MM.1S (cell line): ENCODE measurements at regions not wholly inside any gene's neighbourhood (a gene's known extent, or its start where the extent isn't known, plus 50 kb on each side); places are given as distances from the start of the nearest gene placed in this dataset.

Experiments used
- DNase-seq: peaks from one replicate; pipeline ENCODE4 v3.0.0-alpha.2; 2015
- H2AFZ ChIP-seq: fragments of 300-600 bp; sonication (generic); 2 replicates; pipeline ENCODE4 v1.6.0; 2016; ENCODE audit warnings: antibody characterized with exemption, low read length
- H3F3A ChIP-seq: fragments of 300-600 bp; sonication (generic); 2 replicates; pipeline ENCODE4 v1.6.1; 2016; ENCODE audit warnings: mild to moderate bottlenecking, antibody characterized with exemption, low read length, moderate library complexity, mixed read lengths; ENCODE audit not compliant: insufficient read depth
- H3K27ac ChIP-seq: fragments of 300-600 bp; sonication (generic); 2 replicates; pipeline ENCODE4 v1.5.1; 2016; ENCODE audit warnings: mild to moderate bottlenecking, low read length
- H3K27me3 ChIP-seq: fragments of 300-600 bp; sonication (generic); replicated peaks from 2 replicates; pipeline ENCODE4 v1.6.0; 2016; ENCODE audit warnings: low read length; ENCODE audit not compliant: insufficient read depth
- H3K36me3 ChIP-seq: fragments of 300-600 bp; sonication (generic); replicated peaks from 2 replicates; pipeline ENCODE4 v1.6.1; 2016; ENCODE audit warnings: mild to moderate bottlenecking, low read length, mixed read lengths; ENCODE audit not compliant: insufficient read depth
- H3K4me1 ChIP-seq: fragments of 300-600 bp; sonication (generic); 2 replicates; pipeline ENCODE4 v1.6.1; 2016; ENCODE audit warnings: low read length, mixed read lengths
- H3K4me2 ChIP-seq: fragments of 300-600 bp; sonication (generic); 2 replicates; pipeline ENCODE4 v1.6.0; 2016; ENCODE audit warnings: low read depth, low read length
- H3K4me3 ChIP-seq: fragments of 300-600 bp; sonication (generic); 2 replicates; pipeline ENCODE4 v1.5.1; 2016; ENCODE audit warnings: low read length, mixed read lengths
- H3K79me2 ChIP-seq: fragments of 300-600 bp; sonication (generic); 2 replicates; pipeline ENCODE4 v1.6.1; 2016; ENCODE audit warnings: mixed run types, low read length, mixed read lengths
- H3K9ac ChIP-seq: fragments of 300-600 bp; sonication (generic); 2 replicates; pipeline ENCODE4 v1.6.1; 2016; ENCODE audit warnings: low read length, mixed read lengths
- H3K9me2 ChIP-seq: fragments of 300-600 bp; sonication (generic); replicated peaks from 2 replicates; pipeline ENCODE4 v1.6.1; 2016; ENCODE audit warnings: mild to moderate bottlenecking, low read length, mixed read lengths; ENCODE audit not compliant: insufficient read depth
- H3K9me3 ChIP-seq: fragments of 300-600 bp; sonication (generic); replicated peaks from 2 replicates; pipeline ENCODE4 v1.6.1; 2016; ENCODE audit warnings: mild to moderate bottlenecking, low read length, mixed read lengths; ENCODE audit not compliant: insufficient read depth
- H4K20me1 ChIP-seq: fragments of 300-600 bp; sonication (generic); 2 replicates; pipeline ENCODE4 v1.6.1; 2016; ENCODE audit warnings: mild to moderate bottlenecking, low read length, moderate library complexity, mixed read lengths; ENCODE audit not compliant: insufficient read depth
- CTCF ChIP-seq: fragments of 300-600 bp; sonication (generic); IDR thresholded peaks from 2 replicates; pipeline ENCODE4 v1.5.1; 2016; ENCODE audit warnings: antibody characterized with exemption, low read length, mixed read lengths
- EZH2 ChIP-seq: fragments of 300-600 bp; sonication (generic); optimal IDR thresholded peaks from 2 replicates; pipeline ENCODE3; 2017; ENCODE audit warnings: low read depth, mild to moderate bottlenecking, antibody characterized with exemption, low read length, mixed read lengths
- EZH2phosphoT487 ChIP-seq: fragments of 300-600 bp; sonication (generic); IDR thresholded peaks from 2 replicates; pipeline ENCODE4 v1.6.1; 2018; ENCODE audit warnings: antibody characterized with exemption, low read length

GRCh38 chr2:226664140-226664539 lies 135.5 kb downstream of the IRS1 start:
- H3K9me3 ChIP-seq = no peaks in the 10 kb centered on the region
- H3K4me1 ChIP-seq = no peaks in the 10 kb centered on the region
- H3K9ac ChIP-seq = no peak overlapping the region
- H3K36me3 ChIP-seq = no peaks in the 10 kb centered on the region
- H3K79me2 ChIP-seq = no peaks in the 10 kb centered on the region
- no peaks in the 10 kb centered on the region for H3K9me2 ChIP-seq
- no peaks in the 10 kb centered on the region for H3F3A ChIP-seq
- no peak overlapping the region for H2AFZ ChIP-seq
- H4K20me1 ChIP-seq = no peaks in the 10 kb centered on the region
- no peak overlapping the region for H3K27ac ChIP-seq
- TF ChIP-seq EZH2 (no peak), EZH2phosphoT487 (no peak), CTCF (no peak)
- no peak for DNase-seq
- H3K4me3 ChIP-seq = no peak overlapping the region
- no peak overlapping the region for H3K4me2 ChIP-seq
- H3K27me3 ChIP-seq = no peaks in the 10 kb centered on the region

DNA sequence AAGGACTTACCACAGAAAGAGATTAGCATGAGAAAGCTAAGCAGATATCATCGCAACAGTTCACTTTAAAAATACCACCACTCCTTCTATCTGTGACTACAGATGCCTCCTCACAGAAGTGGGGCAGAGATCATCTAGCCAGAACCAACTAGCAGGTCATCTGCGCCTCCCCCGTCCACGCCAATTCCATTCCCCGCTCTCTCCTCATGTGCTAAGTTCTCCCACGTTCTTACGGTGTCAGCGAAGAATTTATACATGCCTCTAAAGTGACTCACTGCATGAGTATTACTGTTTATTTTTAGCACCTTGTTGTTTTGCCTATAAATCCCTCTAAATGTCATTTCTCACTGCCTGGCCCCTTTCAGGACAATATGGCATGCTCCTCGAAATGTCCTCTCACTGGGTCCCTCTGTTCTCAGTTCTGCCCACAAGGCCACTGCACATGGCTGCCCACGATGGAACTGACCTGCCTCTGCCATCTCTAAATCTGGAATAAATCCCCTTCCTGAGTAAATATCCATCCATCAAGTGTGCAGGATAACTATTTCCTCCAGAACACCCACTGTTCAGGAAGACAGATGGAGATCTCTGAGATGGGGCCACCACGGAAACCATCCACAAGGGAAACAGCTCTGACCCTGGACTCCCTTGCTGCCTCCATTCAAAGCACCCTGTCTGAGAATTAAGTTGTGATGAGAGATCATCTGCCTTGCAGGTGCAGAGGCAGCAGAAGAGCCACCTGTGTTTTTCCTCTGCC lies 137.7 kb downstream of the IRS1 start:
- H3K4me3 ChIP-seq = no peak overlapping the region
- TF ChIP-seq CTCF = no peak
- TF ChIP-seq EZH2phosphoT487 = no peak
- TF ChIP-seq EZH2 = no peak
- no peak overlapping the region for H3K4me2 ChIP-seq
- H3K9ac ChIP-seq = no peak overlapping the region
- no peaks in the 10 kb centered on the region for H3K9me2 ChIP-seq
- H3K9me3 ChIP-seq = no peaks in the 10 kb centered on the region
- no peaks in the 10 kb centered on the region for H3K79me2 ChIP-seq
- no peak overlapping the region for H3K27ac ChIP-seq
- no peaks in the 10 kb centered on the region for H3K27me3 ChIP-seq
- H3F3A ChIP-seq = no peaks in the 10 kb centered on the region
- H3K4me1 ChIP-seq = no peaks in the 10 kb centered on the region
- H2AFZ ChIP-seq = no peak overlapping the region
- no peak for DNase-seq
- no peaks in the 10 kb centered on the region for H3K36me3 ChIP-seq
- no peaks in the 10 kb centered on the region for H4K20me1 ChIP-seq

GRCh38 chr2:226660526-226660925 lies 139.1 kb downstream of the IRS1 start:
- Histone ChIP-seq H3K9ac (no peak overlapping the region), H3K4me1 (no peaks in the 10 kb centered on the region), H3K27me3 (no peaks in the 10 kb centered on the region), H3K36me3 (no peaks in the 10 kb centered on the region), H3K79me2 (no peaks in the 10 kb centered on the region), H3K9me2 (no peaks in the 10 kb centered on the region), H2AFZ (no peak overlapping the region), H3K4me3 (no peak overlapping the region), H4K20me1 (no peaks in the 10 kb centered on the region), H3K9me3 (no peaks in the 10 kb centered on the region), H3F3A (no peaks in the 10 kb centered on the region), H3K4me2 (no peak overlapping the region), H3K27ac (no peak overlapping the region)
- DNase-seq = no peak
- TF ChIP-seq CTCF (no peak), EZH2phosphoT487 (no peak), EZH2 (no peak)
